K562 (cell line): ENCODE measurements at regions not wholly inside any gene's neighbourhood (a gene's known extent, or its start where the extent isn't known, plus 50 kb on each side); places are given as distances from the start of the nearest gene placed in this dataset.

Experiments used
- ATAC-seq: fragments of 200-7000 bp; cut with Tn5 transposase; 3 replicates; pipeline ENCODE4 v1.9.1; 2020; ENCODE audit warnings: moderate library complexity
- BruUV-seq: library from RNA; stranded (reverse); fragments of 400-500 nt; replicated peaks from 2 replicates; lab custom pipeline; 2021; lab: Mats Ljungman, UMichigan
- CTCF ChIA-PET: fragments of 300-600 bp; formaldehyde crosslinking; extraction: SDS; loops from one replicate; lab custom pipeline; 2021; ENCODE audit warnings: low intra/inter-chr PET ratio; lab: Yijun Ruan, JAX
- POLR2A ChIA-PET: fragments of 300-600, 350-650 bp; sonication (Branson Sonifier 250); formaldehyde crosslinking; extraction: SDS; loops from one replicate; lab custom pipeline; 2021; ENCODE audit warnings: antibody characterized with exemption, inconsistent platforms; lab: Yijun Ruan, JAX
- DNase-seq, 4 experiments: peaks; one replicate each; pipeline versions ENCODE4 v3.0.0 to v3.0.0-alpha.2; 2011 to 2018; ENCODE audit warnings: low spot score in 3 of 4, mixed read lengths in 3 of 4; ENCODE audit errors: extremely low read depth in 1 of 4
- FAIRE-seq: peaks from 2 replicates; lab custom pipeline; 2011; peaks lifted over from hg19 to GRCh38; lab: Jason Lieb, UNC
- H2AFZ ChIP-seq: 2 replicates; pipeline ENCODE4 v1.6.0; 2011; ENCODE audit warnings: low read depth, low read length, control low read depth, inconsistent platforms
- H3K27ac ChIP-seq: fragments of 200-600 bp; 3 replicates; pipeline ENCODE4 v1.8.0; 2011; ENCODE audit warnings: low read depth, mild to moderate bottlenecking, control low read depth, inconsistent platforms, low read length, moderate library complexity, mixed read lengths; ENCODE audit errors: extremely low read depth
- H3K27me3 ChIP-seq, 2 experiments: fragments of 300-600 bp in 1 of 2; 2 replicates in 1 of 2; 3 replicates in 1 of 2; pipeline versions ENCODE4 v1.6.0 to v1.8.0; 2011; ENCODE audit warnings: inconsistent platforms in 2 of 2, low read length in 2 of 2, mild to moderate bottlenecking in 1 of 2, mixed read lengths in 1 of 2, moderate library complexity in 1 of 2; ENCODE audit not compliant: control insufficient read depth in 2 of 2, insufficient read depth in 2 of 2
- H3K36me3 ChIP-seq: fragments of 300-600 bp; 3 replicates; pipeline ENCODE4 v1.8.0; 2011; ENCODE audit warnings: mild to moderate bottlenecking, low read length, inconsistent platforms; ENCODE audit not compliant: control insufficient read depth, insufficient read depth
- H3K4me1 ChIP-seq, 2 experiments: fragments of 200-600 bp in 1 of 2; replicated peaks in 1 of 2; 2 replicates in 1 of 2; 3 replicates in 1 of 2; pipeline versions ENCODE4 v1.5.1 to v1.8.0; 2011; ENCODE audit warnings: inconsistent platforms in 2 of 2, low read length in 2 of 2, mild to moderate bottlenecking in 1 of 2, mixed read lengths in 1 of 2, moderate library complexity in 1 of 2; ENCODE audit not compliant: control insufficient read depth in 2 of 2, insufficient read depth in 2 of 2
- H3K4me2 ChIP-seq: 2 replicates; pipeline ENCODE4 v1.6.1; 2011; ENCODE audit warnings: low read length, control low read depth, inconsistent platforms, mixed read lengths; ENCODE audit not compliant: insufficient read depth
- H3K4me3 ChIP-seq: fragments of 200-600 bp; sonication (generic), shearing (Covaris generic); 2 replicates; pipeline ENCODE4 v1.5.1; 2016; ENCODE audit warnings: control low read depth, inconsistent platforms
- H3K79me2 ChIP-seq: fragments of 200-600 bp; 3 replicates; pipeline ENCODE4 v1.8.0; 2011; ENCODE audit warnings: low read length, inconsistent platforms; ENCODE audit not compliant: control insufficient read depth, insufficient read depth
- H3K9ac ChIP-seq, 2 experiments: 2 replicates each; pipeline versions ENCODE4 v1.6.0 to v1.6.1; 2011; ENCODE audit warnings: low read depth in 2 of 2, low read length in 2 of 2, control low read depth in 1 of 2, inconsistent platforms in 1 of 2, mild to moderate bottlenecking in 1 of 2, mixed read lengths in 1 of 2; ENCODE audit not compliant: insufficient read depth in 1 of 2
- H3K9me1 ChIP-seq: one replicate; pipeline ENCODE4 v1.6.0; 2011; ENCODE audit warnings: inconsistent platforms, mild to moderate bottlenecking, low read length, moderate library complexity; ENCODE audit not compliant: control insufficient read depth, insufficient read depth
- H3K9me3 ChIP-seq: replicated peaks from 2 replicates; pipeline ENCODE4 v1.5.1; 2011; ENCODE audit warnings: low read depth, low read length, inconsistent platforms; ENCODE audit not compliant: control insufficient read depth, insufficient read depth
- H4K20me1 ChIP-seq: replicated peaks from 2 replicates; pipeline ENCODE4 v1.6.1; 2011; ENCODE audit warnings: low read length, inconsistent platforms, mixed read lengths; ENCODE audit not compliant: control insufficient read depth, insufficient read depth
- EGR1 ChIP-seq: fragments of 450-650 bp; conservative IDR thresholded peaks from 2 replicates; pipeline ENCODE4 v1.6.1; 2017; ENCODE audit warnings: mild to moderate bottlenecking
- GMEB1 ChIP-seq: fragments of 250-450 bp; sonication (Bioruptor Pico); IDR thresholded peaks from 2 replicates; pipeline ENCODE4 v1.4.0; 2020; ENCODE audit warnings: mild to moderate bottlenecking
- NCOA2 ChIP-seq, 2 experiments: fragments of 450-650 bp; IDR thresholded peaks; 2 replicates each; pipeline ENCODE4 v1.6.1; 2018; ENCODE audit warnings: mild to moderate bottlenecking in 2 of 2, moderate library complexity in 1 of 2; ENCODE audit not compliant: partially characterized antibody in 2 of 2
- POLR2AphosphoS2 ChIP-seq: IDR thresholded peaks from 2 replicates; pipeline ENCODE4 v1.6.1; 2012; ENCODE audit warnings: low read length, improper control_type of control experiment
- PRPF4 ChIP-seq: fragments of 200-400 bp; formaldehyde crosslinking; IDR thresholded peaks from one replicate; pipeline ENCODE4 v1.6.1; 2017; ENCODE audit warnings: low read length, low read depth, mild to moderate bottlenecking; ENCODE audit not compliant: insufficient read depth, poor library complexity, severe bottlenecking
- STAT5B ChIP-seq: fragments of 250-450 bp; sonication (Bioruptor Pico); IDR thresholded peaks from 2 replicates; pipeline ENCODE4 v1.8.0; 2021; ENCODE audit warnings: mild to moderate bottlenecking, inconsistent platforms
- TAF15 ChIP-seq: fragments of 200-400 bp; formaldehyde crosslinking; IDR thresholded peaks from 2 replicates; pipeline ENCODE4 v1.6.1; 2017; ENCODE audit warnings: mild to moderate bottlenecking, low read depth, low read length, moderate library complexity
- TCF3 ChIP-seq: sonication (generic); formaldehyde crosslinking; IDR thresholded peaks from 2 replicates; pipeline ENCODE4 v1.4.0; 2020; ENCODE audit warnings: mild to moderate bottlenecking, missing genetic modification reagents
- TOE1 ChIP-seq, 2 experiments: fragments of 450-650 bp in 1 of 2; sonication (generic) in 1 of 2; formaldehyde crosslinking in 1 of 2; IDR thresholded peaks; 2 replicates each; pipeline versions ENCODE4 v1.7.1 to v1.8.0; 2016 to 2022; ENCODE audit warnings: borderline replicate concordance in 2 of 2, mild to moderate bottlenecking in 2 of 2, antibody characterized with exemption in 1 of 2, inconsistent platforms in 1 of 2, low read depth in 1 of 2, missing genetic modification reagents in 1 of 2, moderate library complexity in 1 of 2
- TSC22D4 ChIP-seq: fragments of 450-650 bp; IDR thresholded peaks from 2 replicates; pipeline ENCODE4 v1.6.1; 2016; ENCODE audit warnings: missing genetic modification characterization, missing biosample characterization, control low read depth
- U2AF2 ChIP-seq: fragments of 200-400 bp; formaldehyde crosslinking; optimal IDR thresholded peaks from 2 replicates; pipeline ENCODE3; 2017; ENCODE audit warnings: low read depth, mild to moderate bottlenecking, low read length
- ZNF324 ChIP-seq: fragments of 250-450 bp; sonication (Bioruptor Pico); IDR thresholded peaks from 2 replicates; pipeline ENCODE4 v1.4.0; 2020; ENCODE audit warnings: mild to moderate bottlenecking
- WGBS: fragments of 100-300 bp; shearing (Covaris generic); methylation state at CpG from one replicate; pipeline ENCODE4 v1.1.6; 2016; ENCODE audit warnings: low coverage, mixed read lengths; ENCODE audit not compliant: insufficient coverage; ENCODE audit errors: missing lambda C conversion rate; 5-methylcytosine and 5-hydroxymethylcytosine counted together
- in situ Hi-C: fragments of 300-500 bp; cut with MboI; formaldehyde crosslinking; loops from 4 replicates; pipeline ENCODE4 v1.15.0; 2018; ENCODE audit warnings: inconsistent platforms, mixed read lengths
- intact Hi-C: fragments of 100-400 bp; cut with micrococcal nuclease; formaldehyde crosslinking; loops from 2 replicates; pipeline ENCODE4 v1.14.2; 2022
- TF ChIP-seq, protein P1 (sequence below), 2 experiments: IDR thresholded peaks; 2 replicates each; pipeline ENCODE4 v1.6.1; 2011; ENCODE audit warnings: borderline replicate concordance in 1 of 2, control low read depth in 1 of 2, low read depth in 1 of 2, low read length in 1 of 2, mild to moderate bottlenecking in 1 of 2, mixed read lengths in 1 of 2, moderate library complexity in 1 of 2; ENCODE audit not compliant: insufficient read depth in 1 of 2, insufficient read length in 1 of 2, poor library complexity in 1 of 2, severe bottlenecking in 1 of 2; ENCODE audit errors: extremely low read depth in 1 of 2

- no TSS peak for BruUV-seq
- no peaks in the 10 kb centered on the region for H3K36me3 ChIP-seq
- WGBS = 0% methylated on average over 3 of the region's 3 CpGs
- H3K9ac ChIP-seq = no peak overlapping the region
- H3K9me3 ChIP-seq = no peaks in the 10 kb centered on the region
- no peaks in the 10 kb centered on the region for H4K20me1 ChIP-seq
- no peak overlapping the region for H3K27ac ChIP-seq
- H3K79me2 ChIP-seq = no peaks in the 10 kb centered on the region
- no peak overlapping the region for H3K4me3 ChIP-seq
- H3K4me1 ChIP-seq = no peaks in the 10 kb centered on the region
- intact Hi-C loops = no loop called here
- ChIA-PET CTCF (no interaction called here), POLR2A (no interaction called here)
- ATAC-seq (no peak), DNase-seq (no peak), FAIRE-seq (no peak)
- no peaks in the 10 kb centered on the region for H3K27me3 ChIP-seq
- H3K9me1 ChIP-seq = no peaks in the 10 kb centered on the region
- in situ Hi-C loops = no loop called here
- TF ChIP-seq GMEB1 (CRISPR knock-in tag) = no peak
- H3K4me2 ChIP-seq = no peak overlapping the region
- no peak overlapping the region for H2AFZ ChIP-seq
These were observed 1054.5 kb upstream of the FANCL start for GRCh38 chr2:59295524-59296162.

- Histone ChIP-seq H3K79me2 (no peaks in the 10 kb centered on the region), H3K9me3 (no peaks in the 10 kb centered on the region), H3K9ac (no peak overlapping the region), H3K4me2 (no peak overlapping the region), H3K27me3 (no peaks in the 10 kb centered on the region), H3K27ac (no peak overlapping the region), H2AFZ (no peak overlapping the region), H4K20me1 (no peaks in the 10 kb centered on the region), H3K4me3 (no peak overlapping the region), H3K9me1 (no peaks in the 10 kb centered on the region), H3K36me3 (no peaks in the 10 kb centered on the region), H3K4me1 (no peaks in the 10 kb centered on the region)
- intact Hi-C loops = no loop called here
- BruUV-seq = no TSS peak
- ChIA-PET POLR2A (no interaction called here), CTCF (no interaction called here)
- DNase-seq (no peak), ATAC-seq (no peak), FAIRE-seq (no peak)
- in situ Hi-C loops = no loop called here
- 0% methylated on average over 2 of the region's 2 CpGs for WGBS
- no peak for TF ChIP-seq ZNF324 (CRISPR knock-in tag)
- TF ChIP-seq STAT5B (CRISPR knock-in tag) = no peak
- no peak for TF ChIP-seq U2AF2
- TF ChIP-seq NCOA2 (IDR thresholded peaks at IDR 0.05; ENCODE audit: partially characterized antibody in 2 of 2) = no peak
- no peak for TF ChIP-seq TCF3 (CRISPR knock-in tag)
- no peak for TF ChIP-seq PRPF4
- TF ChIP-seq TAF15 = no peak
- TF ChIP-seq, protein P1, sequence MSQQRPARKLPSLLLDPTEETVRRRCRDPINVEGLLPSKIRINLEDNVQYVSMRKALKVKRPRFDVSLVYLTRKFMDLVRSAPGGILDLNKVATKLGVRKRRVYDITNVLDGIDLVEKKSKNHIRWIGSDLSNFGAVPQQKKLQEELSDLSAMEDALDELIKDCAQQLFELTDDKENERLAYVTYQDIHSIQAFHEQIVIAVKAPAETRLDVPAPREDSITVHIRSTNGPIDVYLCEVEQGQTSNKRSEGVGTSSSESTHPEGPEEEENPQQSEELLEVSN (IDR thresholded peaks at IDR 0.05; ENCODE audit: borderline replicate concordance in 1 of 2, extremely low read depth in 1 of 2, insufficient read depth in 1 of 2, insufficient read length in 1 of 2, low read depth in 1 of 2, low read length in 1 of 2, poor library complexity in 1 of 2, severe bottlenecking in 1 of 2) = no peak
- no peak for TF ChIP-seq TOE1 (IDR thresholded peaks at IDR 0.05; ENCODE audit: borderline replicate concordance)
- no peak for TF ChIP-seq TOE1 (CRISPR knock-in tag; IDR thresholded peaks at IDR 0.05; ENCODE audit: borderline replicate concordance, low read depth)
- TF ChIP-seq POLR2AphosphoS2 = no peak
- TF ChIP-seq TSC22D4 (tag) = no peak
- TF ChIP-seq EGR1 = no peak
These were observed 1047.6 kb upstream of the FANCL start for GRCh38 chr2:59288771-59289170.
